ENCODE measurements at regions not wholly inside any gene's neighbourhood (a gene's known extent, or its start where the extent isn't known, plus 50 kb on each side); places are given as distances from the start of the nearest gene placed in this dataset.

- TF ChIP-seq ZNF784 (CRISPR knock-in tag; IDR thresholded peaks at IDR 0.05; ENCODE audit: borderline replicate concordance) (no peak), ZNF263 (CRISPR knock-in tag; IDR thresholded peaks at IDR 0.05) (no peak), ZBTB7A (CRISPR knock-in tag; IDR thresholded peaks at IDR 0.05) (no peak)
Measured at GRCh38 chr2:102891296-102891695, 129.5 kb downstream of the TMEM182 start.
